Memory B cell (primary cell): ENCODE measurements at regions not wholly inside any gene's neighbourhood (a gene's known extent, or its start where the extent isn't known, plus 50 kb on each side); places are given as distances from the start of the nearest gene placed in this dataset.
"Not testable (repeated sequence)": the region's sequence is repeated elsewhere in the genome, so short reads cannot be mapped to it uniquely, and the experiment has no call there.

Experiments used
- ATAC-seq: fragments of 150-1000 bp; cut with Tn5 transposase; 2 replicates; pipeline ENCODE4 v1.10.0; 2021; ENCODE audit warnings: low read depth, mild to moderate bottlenecking, moderate library complexity
- DNase-seq, 2 donors: peaks; one replicate each; pipeline ENCODE4 v3.0.0; 2022; ENCODE audit warnings: low spot score in 2 of 2
- H3K27ac Mint-ChIP-seq: one replicate; pipeline ENCODE4 v1.8.0; 2022; ENCODE audit warnings: mild to moderate bottlenecking, moderate library complexity, mixed read lengths
- H3K27me3 Mint-ChIP-seq: one replicate; pipeline ENCODE4 v1.8.0; 2022; ENCODE audit warnings: mixed read lengths
- H3K36me3 Mint-ChIP-seq: one replicate; pipeline ENCODE4 v1.8.0; 2022; ENCODE audit warnings: mild to moderate bottlenecking, mixed read lengths
- H3K4me1 Mint-ChIP-seq: one replicate; pipeline ENCODE4 v1.8.0; 2022; ENCODE audit warnings: mixed read lengths
- H3K4me3 Mint-ChIP-seq: one replicate; pipeline ENCODE4 v1.8.0; 2022; ENCODE audit warnings: mild to moderate bottlenecking, moderate library complexity, mixed read lengths
- H3K9me3 Mint-ChIP-seq: one replicate; pipeline ENCODE4 v1.8.0; 2022; ENCODE audit warnings: mixed read lengths

DNA sequence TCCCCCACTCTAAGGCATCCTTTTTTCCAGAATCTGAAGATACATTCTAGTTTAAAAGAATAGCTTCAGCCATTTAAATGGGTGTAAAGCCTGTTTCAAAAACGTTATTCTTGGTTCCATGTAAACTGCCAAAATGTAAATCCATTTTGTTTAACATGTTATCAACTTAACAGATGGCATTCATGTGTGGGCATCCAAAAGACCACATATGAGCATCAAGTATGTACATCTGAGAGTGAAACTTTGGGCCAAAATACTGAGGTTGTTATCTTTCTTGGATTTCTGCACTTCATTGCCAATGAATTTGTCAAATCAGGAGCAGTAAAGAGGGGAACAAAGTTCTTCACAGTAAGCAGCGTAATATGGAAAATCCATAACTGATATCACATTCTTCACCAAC, 395.4 kb downstream of the ZNF804A start:
- no peak for ATAC-seq
- Mint-ChIP-seq H3K27me3 (no peaks in the 10 kb centered on the region), H3K9me3 (peaks cover 2% of the 10 kb centered on the region), H3K36me3 (no peaks in the 10 kb centered on the region), H3K27ac (no peak overlapping the region), H3K4me3 (no peak overlapping the region), H3K4me1 (no peaks in the 10 kb centered on the region)
- no peak for DNase-seq

DNA sequence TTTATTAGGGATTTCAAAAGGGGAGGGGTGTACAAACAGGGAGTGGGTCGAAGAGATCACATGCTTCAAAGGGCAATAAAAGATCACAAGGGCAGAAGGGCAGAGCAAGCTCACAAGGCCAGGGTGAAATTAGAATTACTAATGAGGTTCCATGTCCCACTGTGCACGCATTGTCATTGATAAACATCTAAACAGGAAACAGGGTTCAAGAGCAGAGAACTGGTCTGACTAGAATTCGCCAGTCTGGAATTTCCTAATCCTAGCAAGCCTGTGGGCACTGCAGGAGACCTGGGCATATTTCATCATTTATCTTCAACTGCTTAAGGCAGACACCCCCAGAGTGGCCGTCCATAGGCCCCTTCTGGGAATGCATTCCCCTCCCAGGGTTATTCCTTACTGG, 408.2 kb downstream of the ZNF804A start:
- DNase-seq (no peak), ATAC-seq (no peak)
- H3K36me3 Mint-ChIP-seq, result no peaks in the 10 kb centered on the region
- H3K9me3 Mint-ChIP-seq, result peaks cover 21% of the 10 kb centered on the region
- H3K27me3 Mint-ChIP-seq, result no peaks in the 10 kb centered on the region
- no peak overlapping the region for H3K4me3 Mint-ChIP-seq
- no peaks in the 10 kb centered on the region for H3K4me1 Mint-ChIP-seq
- no peak overlapping the region for H3K27ac Mint-ChIP-seq

- peaks cover 23% of the 10 kb centered on the region for H3K9me3 Mint-ChIP-seq
- H3K36me3 Mint-ChIP-seq, result no peaks in the 10 kb centered on the region
- ATAC-seq (no peak), DNase-seq (no peak)
- no peak overlapping the region for H3K4me3 Mint-ChIP-seq
- H3K27me3 Mint-ChIP-seq, result no peaks in the 10 kb centered on the region
- H3K4me1 Mint-ChIP-seq, result no peaks in the 10 kb centered on the region
- H3K27ac Mint-ChIP-seq, result no peak overlapping the region
Measured at GRCh38 chr2:185012643-185013042, 414.3 kb downstream of the ZNF804A start.

DNA sequence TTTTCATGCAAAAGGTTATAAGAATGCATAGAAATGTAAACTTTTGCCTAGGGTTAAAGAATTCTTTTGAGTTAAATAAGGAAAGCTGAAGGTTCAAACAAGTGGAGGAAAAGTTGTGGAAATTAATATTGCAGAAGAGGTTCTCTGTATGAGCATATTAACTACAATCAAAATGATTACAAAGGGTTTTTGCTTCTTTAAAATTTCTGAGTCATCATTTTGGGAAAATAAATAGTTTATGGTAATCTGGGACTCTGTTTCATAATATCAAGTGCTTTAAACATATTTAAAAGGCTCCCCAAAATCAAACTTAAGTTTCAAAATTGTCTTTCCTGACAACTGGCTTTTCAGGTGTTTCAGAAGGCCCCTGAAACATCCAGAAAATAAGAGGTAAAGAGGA, 415.7 kb downstream of the ZNF804A start:
- peaks cover 22% of the 10 kb centered on the region for H3K9me3 Mint-ChIP-seq
- ATAC-seq (no peak), DNase-seq (no peak)
- no peaks in the 10 kb centered on the region for H3K4me1 Mint-ChIP-seq
- no peaks in the 10 kb centered on the region for H3K27me3 Mint-ChIP-seq
- H3K36me3 Mint-ChIP-seq, result no peaks in the 10 kb centered on the region
- H3K27ac Mint-ChIP-seq, result no peak overlapping the region
- no peak overlapping the region for H3K4me3 Mint-ChIP-seq

DNA sequence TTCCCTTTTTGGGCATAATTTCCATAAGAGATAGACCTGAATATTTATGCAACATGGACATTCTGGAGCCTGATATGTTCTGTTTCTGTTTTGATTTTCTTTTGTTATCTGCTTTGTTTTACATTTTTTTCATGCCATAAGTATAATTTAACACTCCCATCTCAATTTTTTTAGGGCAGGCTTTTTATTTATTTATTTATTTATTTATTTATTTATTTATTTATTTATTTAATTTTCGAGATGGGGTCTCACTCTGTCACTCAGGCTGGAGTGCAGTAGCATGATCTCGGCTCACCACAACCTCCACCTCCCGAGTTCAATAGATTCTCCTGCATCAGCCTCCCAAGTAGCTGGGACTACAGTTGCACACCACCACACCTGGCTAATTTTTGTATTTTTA, 427.6 kb downstream of the ZNF804A start:
- H3K9me3 Mint-ChIP-seq, ATAC-seq, DNase-seq, H3K36me3 Mint-ChIP-seq, H3K27ac Mint-ChIP-seq, H3K27me3 Mint-ChIP-seq, H3K4me3 Mint-ChIP-seq, H3K4me1 Mint-ChIP-seq: not testable (repeated sequence)

- no peak overlapping the region for H3K27ac Mint-ChIP-seq
- DNase-seq, result no peak
- H3K9me3 Mint-ChIP-seq, result peaks cover 10% of the 10 kb centered on the region
- ATAC-seq, result no peak
- H3K36me3 Mint-ChIP-seq, result no peaks in the 10 kb centered on the region
- H3K27me3 Mint-ChIP-seq, result no peaks in the 10 kb centered on the region
- no peak overlapping the region for H3K4me3 Mint-ChIP-seq
- H3K4me1 Mint-ChIP-seq, result no peaks in the 10 kb centered on the region
Measured at GRCh38 chr2:185035906-185036305, 437.6 kb downstream of the ZNF804A start.

DNA sequence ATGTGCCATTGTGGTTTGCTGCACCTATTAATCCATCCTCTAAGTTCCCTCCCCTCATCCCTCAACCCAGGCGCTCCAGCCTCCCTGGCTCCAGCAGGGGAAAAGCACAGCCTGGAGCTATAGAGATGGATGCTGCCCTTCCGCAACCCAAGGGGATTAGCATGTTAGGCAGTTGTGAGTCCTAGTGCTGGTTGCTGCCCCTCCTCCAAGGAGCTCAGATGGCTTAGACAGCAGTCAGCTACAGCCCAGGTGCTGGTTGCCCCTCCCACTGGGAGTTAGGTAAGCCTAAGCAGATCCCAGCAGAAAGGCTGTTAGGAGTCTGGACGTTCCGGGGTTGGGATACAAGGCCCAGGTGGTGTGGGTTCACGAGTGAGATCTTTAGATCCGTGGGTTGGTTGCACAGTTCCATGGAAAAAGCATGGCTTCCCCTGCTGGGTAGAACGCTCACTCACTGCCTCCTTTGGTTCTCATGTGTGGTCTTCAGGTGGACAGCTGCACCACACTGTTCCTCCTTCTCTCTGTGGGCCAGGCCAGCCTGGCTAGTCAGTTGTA, 446.1 kb downstream of the ZNF804A start:
- no peak overlapping the region for H3K4me3 Mint-ChIP-seq
- no peaks in the 10 kb centered on the region for H3K36me3 Mint-ChIP-seq
- ATAC-seq, result no peak
- H3K27me3 Mint-ChIP-seq, result no peaks in the 10 kb centered on the region
- H3K9me3 Mint-ChIP-seq, result peaks cover 14% of the 10 kb centered on the region
- H3K4me1 Mint-ChIP-seq, result no peaks in the 10 kb centered on the region
- no peak for DNase-seq
- no peak overlapping the region for H3K27ac Mint-ChIP-seq

GRCh38 chr2:185050804-185051203, 452.5 kb downstream of the ZNF804A start:
- DNase-seq (no peak), ATAC-seq (no peak)
- Mint-ChIP-seq H3K9me3 (peaks cover 2% of the 10 kb centered on the region), H3K27me3 (no peaks in the 10 kb centered on the region), H3K27ac (no peak overlapping the region), H3K36me3 (no peaks in the 10 kb centered on the region), H3K4me1 (no peaks in the 10 kb centered on the region), H3K4me3 (no peak overlapping the region)

- Mint-ChIP-seq H3K4me1 (no peaks in the 10 kb centered on the region), H3K27ac (no peak overlapping the region), H3K4me3 (no peak overlapping the region), H3K27me3 (no peaks in the 10 kb centered on the region), H3K9me3 (peaks cover 3% of the 10 kb centered on the region), H3K36me3 (no peaks in the 10 kb centered on the region)
- DNase-seq, result no peak
- ATAC-seq, result no peak
Measured at GRCh38 chr2:185063761-185064160, 465.4 kb downstream of the ZNF804A start.

- Mint-ChIP-seq H3K4me1 (no peaks in the 10 kb centered on the region), H3K9me3 (peaks cover 3% of the 10 kb centered on the region), H3K27me3 (no peaks in the 10 kb centered on the region), H3K27ac (no peak overlapping the region), H3K36me3 (no peaks in the 10 kb centered on the region), H3K4me3 (no peak overlapping the region)
- ATAC-seq (no peak), DNase-seq (no peak)
Measured at GRCh38 chr2:185066128-185066527, 467.8 kb downstream of the ZNF804A start.

DNA sequence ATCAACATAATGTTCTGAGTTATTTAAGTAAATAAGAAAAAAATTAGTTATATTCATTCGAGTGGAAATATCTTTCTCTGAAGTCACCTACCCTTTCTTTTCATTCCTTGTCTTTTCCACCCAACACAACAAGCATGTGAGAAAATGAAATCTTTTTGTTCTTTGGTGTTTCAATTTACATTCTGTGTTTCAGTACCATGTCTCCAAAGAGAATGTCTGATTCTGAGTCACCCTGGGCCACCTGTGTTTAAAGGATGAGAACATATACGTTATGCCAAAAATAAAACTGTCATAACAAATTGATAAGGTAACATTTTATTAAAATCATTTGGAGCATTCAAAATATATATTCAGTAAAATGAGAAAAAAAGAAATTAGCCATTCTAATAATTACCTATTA, 470.8 kb downstream of the ZNF804A start:
- DNase-seq (no peak), ATAC-seq (no peak)
- no peaks in the 10 kb centered on the region for H3K27me3 Mint-ChIP-seq
- H3K36me3 Mint-ChIP-seq, result no peaks in the 10 kb centered on the region
- peaks cover 3% of the 10 kb centered on the region for H3K9me3 Mint-ChIP-seq
- no peak overlapping the region for H3K4me3 Mint-ChIP-seq
- no peak overlapping the region for H3K27ac Mint-ChIP-seq
- H3K4me1 Mint-ChIP-seq, result no peaks in the 10 kb centered on the region

DNA sequence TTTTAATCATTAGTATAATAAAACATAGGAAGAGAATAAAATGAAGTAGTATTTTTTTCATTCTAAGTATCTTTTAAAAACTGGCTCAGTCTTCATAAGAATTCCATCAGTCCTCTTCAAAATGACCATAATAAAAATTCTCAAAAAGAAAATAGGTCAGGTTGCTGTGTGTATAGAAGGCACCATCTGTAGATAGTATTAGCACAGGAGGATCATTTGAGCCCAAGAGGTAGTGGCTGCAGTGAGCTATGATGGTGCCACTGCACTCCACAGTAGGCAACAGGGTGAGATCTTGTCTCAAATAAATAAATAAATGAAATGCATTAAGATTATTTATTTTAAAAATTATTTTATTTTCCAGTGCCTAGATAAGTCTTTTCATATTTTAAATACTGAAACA, 475.8 kb downstream of the ZNF804A start:
- H3K27ac Mint-ChIP-seq, result no peak overlapping the region
- no peak for DNase-seq
- H3K36me3 Mint-ChIP-seq, result no peaks in the 10 kb centered on the region
- no peaks in the 10 kb centered on the region for H3K9me3 Mint-ChIP-seq
- H3K4me1 Mint-ChIP-seq, result no peaks in the 10 kb centered on the region
- no peak for ATAC-seq
- no peak overlapping the region for H3K4me3 Mint-ChIP-seq
- no peaks in the 10 kb centered on the region for H3K27me3 Mint-ChIP-seq

GRCh38 chr2:185082749-185083148, 484.4 kb downstream of the ZNF804A start:
- Mint-ChIP-seq H3K4me3 (no peak overlapping the region), H3K27ac (no peak overlapping the region), H3K27me3 (no peaks in the 10 kb centered on the region), H3K36me3 (no peaks in the 10 kb centered on the region), H3K9me3 (peaks cover 2% of the 10 kb centered on the region), H3K4me1 (no peaks in the 10 kb centered on the region)
- DNase-seq, result no peak
- ATAC-seq, result no peak

DNA sequence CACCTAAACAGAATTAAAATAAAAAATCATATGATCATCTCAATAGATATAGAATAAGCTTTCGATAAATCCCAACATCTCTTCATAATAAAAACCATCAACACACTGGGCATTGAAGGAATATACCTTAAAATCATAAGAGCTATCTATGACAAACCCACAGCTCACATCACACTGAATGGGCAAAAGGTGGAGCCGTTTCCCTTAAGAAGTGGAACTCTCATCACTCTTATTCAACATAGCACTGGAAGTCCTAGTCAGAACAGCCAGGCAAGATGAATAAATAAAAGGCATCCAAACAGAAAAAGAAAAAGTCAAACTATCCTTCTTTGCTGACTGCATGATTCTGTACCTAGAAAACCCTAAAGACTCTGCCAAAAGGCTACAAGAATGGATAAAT, 510.3 kb downstream of the ZNF804A start:
- ATAC-seq, result no peak
- Mint-ChIP-seq H3K27ac (no peak overlapping the region), H3K9me3 (no peaks in the 10 kb centered on the region), H3K4me1 (no peaks in the 10 kb centered on the region), H3K27me3 (no peaks in the 10 kb centered on the region), H3K4me3 (no peak overlapping the region), H3K36me3 (no peaks in the 10 kb centered on the region)
- DNase-seq, result no peak

DNA sequence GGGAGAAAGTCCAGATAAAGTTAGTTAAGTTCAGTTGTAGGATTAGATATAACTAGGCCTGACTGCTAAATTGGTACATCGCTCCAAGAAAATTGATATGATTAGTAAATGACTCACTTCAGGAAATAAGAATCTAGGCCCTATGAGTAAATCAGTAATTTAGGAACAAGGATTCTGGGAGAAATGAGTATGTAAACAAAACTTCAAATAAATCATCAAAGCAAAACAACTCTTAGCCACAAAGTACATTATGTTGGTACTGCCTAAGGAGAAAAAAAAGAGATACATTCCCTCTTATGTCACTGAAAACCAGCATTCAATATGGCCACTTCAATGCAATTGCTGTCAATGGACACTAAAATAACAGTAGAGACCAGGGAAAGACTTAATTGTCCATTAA, 529.1 kb downstream of the ZNF804A start:
- DNase-seq (no peak), ATAC-seq (no peak)
- H3K27me3 Mint-ChIP-seq, result no peaks in the 10 kb centered on the region
- no peak overlapping the region for H3K27ac Mint-ChIP-seq
- no peaks in the 10 kb centered on the region for H3K4me1 Mint-ChIP-seq
- no peak overlapping the region for H3K4me3 Mint-ChIP-seq
- peaks cover 2% of the 10 kb centered on the region for H3K9me3 Mint-ChIP-seq
- H3K36me3 Mint-ChIP-seq, result no peaks in the 10 kb centered on the region
